ENCODE measurements at regions not wholly inside any gene's neighbourhood (a gene's known extent, or its start where the extent isn't known, plus 50 kb on each side); places are given as distances from the start of the nearest gene placed in this dataset.
A peak's percentile ranks its signal among the peaks of the same experiment; 100 is the strongest.
"Not testable (repeated sequence)": the region's sequence is repeated elsewhere in the genome, so short reads cannot be mapped to it uniquely, and the experiment has no call there.

GRCh38 chr5:106530150-106530549, 1140.6 kb downstream of the EFNA5 start:
- no peak for ATAC-seq

GRCh38 chr5:106525438-106525837, 1145.3 kb downstream of the EFNA5 start:
- ATAC-seq = no peak

- ATAC-seq = no peak
Measured at GRCh38 chr5:106523852-106524251, 1146.9 kb downstream of the EFNA5 start.

GRCh38 chr5:106522296-106522695, 1148.4 kb downstream of the EFNA5 start:
- ATAC-seq = no peak

GRCh38 chr5:106521701-106522100, 1149.0 kb downstream of the EFNA5 start:
- no peak for ATAC-seq

- ATAC-seq = no peak
Measured at GRCh38 chr5:106510321-106510720, 1160.4 kb downstream of the EFNA5 start.

- no peak for ATAC-seq
Measured at GRCh38 chr5:106508894-106509293, 1161.8 kb downstream of the EFNA5 start.

- no peak for ATAC-seq
Measured at GRCh38 chr5:106493910-106494309, 1176.8 kb downstream of the EFNA5 start.

GRCh38 chr5:106489004-106489403, 1181.7 kb downstream of the EFNA5 start:
- ATAC-seq = no peak

- ATAC-seq = no peak
Measured at GRCh38 chr5:106488407-106488806, 1182.3 kb downstream of the EFNA5 start.

GRCh38 chr5:106481374-106481773, 1189.4 kb downstream of the EFNA5 start:
- no peak for ATAC-seq

- ATAC-seq = no peak
Measured at GRCh38 chr5:106476630-106477029, 1194.1 kb downstream of the EFNA5 start.

GRCh38 chr5:106474066-106474465, 1196.7 kb downstream of the EFNA5 start:
- ATAC-seq = no peak

GRCh38 chr5:106459541-106459940, 1211.2 kb downstream of the EFNA5 start:
- ATAC-seq = no peak

GRCh38 chr5:106454651-106455415, 1215.9 kb downstream of the EFNA5 start:
- peak; percentile 85 for ATAC-seq

- no peak for ATAC-seq
Measured at GRCh38 chr5:106454050-106454449, 1216.7 kb downstream of the EFNA5 start.

- ATAC-seq = no peak
Measured at GRCh38 chr5:106451998-106452397, 1218.7 kb downstream of the EFNA5 start.

- no peak for ATAC-seq
Measured at GRCh38 chr5:106443746-106444145, 1227.0 kb downstream of the EFNA5 start.

- ATAC-seq = no peak
Measured at GRCh38 chr5:106435185-106435584, 1235.6 kb downstream of the EFNA5 start.

GRCh38 chr5:106430733-106431132, 1240.0 kb downstream of the EFNA5 start:
- not testable (repeated sequence) for ATAC-seq

GRCh38 chr5:106423109-106423897, 1247.4 kb downstream of the EFNA5 start:
- no peak for ATAC-seq

GRCh38 chr5:106420102-106420501, 1250.6 kb downstream of the EFNA5 start:
- ATAC-seq = no peak

GRCh38 chr5:106418196-106418595, 1252.5 kb downstream of the EFNA5 start:
- no peak for ATAC-seq

- ATAC-seq = no peak
Measured at GRCh38 chr5:106417566-106417965, 1253.2 kb downstream of the EFNA5 start.
